Hindlimb muscle (tissue), 1 donor: ENCODE measurements at regions not wholly inside any gene's neighbourhood (a gene's known extent, or its start where the extent isn't known, plus 50 kb on each side); places are given as distances from the start of the nearest gene placed in this dataset.
"Not testable (repeated sequence)": the region's sequence is repeated elsewhere in the genome, so short reads cannot be mapped to it uniquely, and the experiment has no call there.

Source experiments
- DNase-seq: peaks from one replicate; pipeline ENCODE4 v3.0.0-alpha.2; 2013

DNA sequence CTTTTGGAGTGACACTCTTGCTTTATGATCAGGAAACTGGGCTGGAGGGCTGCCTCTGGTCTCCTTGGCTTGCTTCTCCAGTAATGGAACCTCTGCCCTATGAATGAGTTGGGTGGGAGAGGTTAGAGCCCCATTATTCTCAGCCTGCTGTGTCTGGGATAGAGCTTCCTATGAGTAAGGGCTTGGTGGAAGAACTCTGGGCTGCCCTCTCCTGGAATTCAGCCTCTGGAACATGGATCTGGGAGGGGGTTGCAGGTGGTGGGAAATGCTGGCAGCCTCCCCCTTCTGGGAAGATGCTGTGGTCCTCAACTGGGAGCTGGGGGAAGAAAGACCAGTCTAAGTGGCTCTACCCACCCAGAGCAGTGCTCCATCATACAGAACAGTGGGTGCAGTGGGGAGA is 81.8 kb upstream of the SYN3 start:
- no peak for DNase-seq

DNA sequence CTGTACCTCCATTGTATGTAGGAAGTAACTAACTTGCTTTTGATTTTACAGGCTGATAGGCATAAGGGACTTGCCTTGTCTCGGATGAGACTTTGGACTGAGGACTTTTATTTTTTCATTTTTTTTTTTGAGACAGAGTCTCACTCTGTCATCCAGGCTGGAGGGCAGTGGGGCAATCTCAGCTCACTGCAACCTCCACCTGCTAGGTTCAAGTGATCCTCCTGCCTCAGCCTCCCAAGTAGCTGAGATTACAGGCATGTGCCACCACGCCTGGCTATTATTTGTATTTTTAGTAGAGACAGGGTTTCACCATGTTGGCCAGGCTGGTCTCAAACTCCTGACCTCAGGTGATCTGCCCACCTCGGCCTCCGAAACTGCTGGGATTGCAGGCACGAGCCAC is 80.2 kb upstream of the SYN3 start:
- DNase-seq, result not testable (repeated sequence)

DNA sequence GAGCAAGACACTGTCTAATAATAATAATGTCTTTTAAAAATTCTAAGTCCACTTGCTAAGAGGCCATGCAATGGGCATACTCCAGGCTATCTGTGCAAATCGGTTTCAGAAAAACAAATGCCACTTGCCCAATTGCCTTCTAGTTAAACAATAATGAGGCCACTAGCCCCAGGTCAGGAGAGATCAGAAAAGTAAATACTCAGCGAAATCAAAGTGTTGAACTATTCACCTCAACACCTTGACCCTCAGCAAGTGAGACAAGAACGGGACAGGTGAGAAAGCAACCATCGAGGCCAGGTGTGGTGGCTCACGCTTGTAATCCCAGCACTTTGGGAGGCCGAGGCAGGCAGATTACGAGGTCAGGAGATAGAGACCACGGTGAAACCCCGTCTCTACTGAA is 72.3 kb upstream of the SYN3 start:
- DNase-seq, result no peak

GRCh38 chr22:33129621-33130020 is 71.4 kb upstream of the SYN3 start:
- no peak for DNase-seq

DNA sequence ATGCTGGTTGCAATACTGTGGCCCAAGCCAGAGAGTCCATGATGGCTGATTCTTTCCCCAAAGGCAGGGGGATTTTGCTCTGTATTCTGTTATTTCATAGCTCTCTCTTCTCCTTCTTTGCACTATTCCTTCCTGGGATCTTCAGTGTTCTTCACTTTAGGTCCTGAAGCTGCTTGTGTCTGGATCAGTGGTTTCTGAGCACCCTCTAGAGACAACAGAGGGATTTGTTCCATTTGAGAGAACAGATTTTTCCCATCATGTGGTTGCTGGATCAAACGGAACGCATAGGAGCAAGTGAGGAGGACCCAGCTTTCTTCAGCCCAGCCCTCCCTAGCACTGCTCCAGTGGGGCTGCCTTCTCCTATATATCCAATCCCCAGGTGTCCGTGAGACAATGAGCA is 68.7 kb upstream of the SYN3 start:
- DNase-seq, result no peak

- no peak for DNase-seq
These were observed 66.3 kb upstream of the SYN3 start for GRCh38 chr22:33124471-33124870.

GRCh38 chr22:33122439-33122838 is 64.3 kb upstream of the SYN3 start:
- not testable (repeated sequence) for DNase-seq

DNA sequence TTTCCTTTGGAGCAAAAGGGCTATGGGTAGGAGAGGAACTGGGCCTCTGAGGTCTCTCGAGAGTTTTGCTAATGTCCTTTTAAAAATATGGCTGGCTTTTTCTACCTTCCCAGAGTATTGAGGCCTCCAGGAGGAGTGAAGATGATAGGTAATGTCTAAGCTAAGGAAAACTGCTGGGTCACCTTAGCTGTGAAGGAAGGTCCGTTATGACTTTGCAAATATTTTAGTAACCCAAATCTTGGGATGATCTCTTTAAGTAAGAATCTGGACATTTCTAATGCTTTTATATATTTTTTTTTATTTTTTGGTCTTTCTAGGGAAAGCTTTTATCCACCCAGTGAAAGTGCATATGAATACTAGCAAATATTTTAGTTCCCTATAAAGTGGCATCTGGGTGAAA is 60.9 kb upstream of the SYN3 start:
- DNase-seq, result no peak

- DNase-seq, result no peak
These were observed 59.6 kb upstream of the SYN3 start for GRCh38 chr22:33117821-33118220.

DNA sequence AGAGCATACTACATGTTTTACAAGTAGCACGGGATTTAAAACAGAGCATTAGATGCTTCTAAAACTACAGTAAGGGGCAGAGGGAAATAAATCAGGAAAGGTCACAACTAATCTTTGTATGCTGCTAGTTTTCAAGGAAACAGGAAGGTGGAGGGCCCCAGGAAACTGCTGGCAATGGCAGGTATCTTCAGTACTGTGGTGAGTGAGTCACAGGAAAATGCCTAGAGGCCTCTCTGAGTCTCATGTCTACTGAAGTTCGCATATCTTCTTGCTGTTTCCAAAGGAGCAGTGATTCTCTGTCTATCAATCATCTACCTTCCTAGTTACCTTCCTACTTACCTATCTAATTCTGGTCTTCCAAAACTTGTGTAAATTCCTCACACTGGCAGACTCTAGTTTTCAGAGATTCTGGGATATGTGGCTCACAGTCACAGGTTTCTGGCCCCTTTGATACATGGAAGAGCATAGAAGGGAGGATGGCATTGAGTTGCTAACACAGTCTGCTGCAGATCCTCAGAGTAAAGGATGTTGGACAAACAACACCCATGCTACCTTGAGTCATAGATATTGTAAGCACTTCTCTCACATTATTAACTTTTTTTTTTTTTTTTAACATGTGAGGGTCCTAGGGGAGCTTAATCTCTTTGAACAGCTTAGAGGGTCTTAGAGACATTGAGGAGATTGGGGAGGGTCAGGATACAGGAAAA is 58.8 kb upstream of the SYN3 start:
- DNase-seq, result no peak

DNA sequence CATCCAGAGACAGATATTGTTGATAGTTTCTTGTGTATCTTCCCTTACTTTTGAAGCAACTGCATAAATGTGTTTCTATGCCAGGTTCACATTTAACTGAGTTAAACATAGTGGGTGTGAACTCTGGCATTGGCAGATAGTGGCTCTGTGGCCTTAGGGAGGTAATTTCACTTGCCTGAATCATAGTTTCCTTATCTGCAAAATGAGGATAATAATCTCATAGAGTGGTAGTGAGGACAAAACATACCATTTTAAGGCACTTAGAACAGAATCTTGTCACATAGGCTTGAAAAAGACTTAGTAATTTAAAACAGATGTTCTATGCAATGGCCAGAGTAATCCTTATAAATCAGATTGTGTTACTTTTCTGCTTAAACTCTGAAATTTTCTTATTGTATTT is 56.4 kb upstream of the SYN3 start:
- no peak for DNase-seq

- DNase-seq, result no peak
These were observed 54.4 kb upstream of the SYN3 start for GRCh38 chr22:33112580-33112979.

DNA sequence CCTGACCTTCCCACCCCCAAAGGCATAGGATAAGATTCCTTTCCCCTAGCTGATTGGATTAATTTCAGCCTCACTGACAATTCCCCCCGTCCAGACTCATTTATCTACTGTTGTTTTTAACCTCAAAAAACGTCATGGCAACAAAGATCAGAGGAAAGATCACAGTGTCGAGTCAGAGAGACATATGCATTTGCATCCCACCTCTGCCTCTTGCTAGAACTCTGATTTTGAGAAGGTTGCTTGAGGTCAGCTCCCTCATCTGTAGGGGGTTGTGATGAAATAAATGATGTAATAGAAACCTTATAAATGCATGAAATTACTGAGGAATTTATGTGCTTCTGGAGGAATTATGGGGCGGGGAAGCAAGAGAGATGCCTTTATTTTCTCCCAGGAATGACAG is 53.3 kb upstream of the SYN3 start:
- DNase-seq, result no peak

DNA sequence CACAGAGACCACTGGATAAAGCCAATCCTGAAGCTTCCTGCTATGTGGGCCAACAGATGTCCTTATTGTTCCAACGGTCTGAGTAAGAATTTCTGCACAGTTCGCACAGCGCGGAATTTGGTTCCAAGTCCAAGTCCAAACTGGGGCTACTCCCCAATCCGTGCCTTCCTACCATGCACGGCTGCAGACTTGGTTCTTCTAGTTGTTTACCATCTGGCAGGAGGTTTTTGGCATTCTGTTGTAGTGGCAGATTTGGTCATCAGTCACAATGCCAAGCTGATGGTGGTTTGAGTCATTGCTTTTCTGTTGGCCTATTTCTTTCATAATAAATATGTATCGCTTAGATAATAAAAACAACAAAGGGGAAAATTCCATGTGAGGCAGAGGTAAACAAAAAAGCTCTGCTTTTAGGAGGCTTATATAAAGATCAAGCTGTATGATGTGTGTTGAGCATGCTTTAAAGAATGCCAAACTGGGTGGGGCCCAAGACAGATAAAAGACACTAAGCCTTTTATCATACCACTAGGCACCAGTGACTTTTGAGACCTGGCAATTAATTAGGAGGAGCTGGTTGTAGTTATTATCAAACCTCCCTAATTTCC is 52.5 kb upstream of the SYN3 start:
- DNase-seq, result no peak

DNA sequence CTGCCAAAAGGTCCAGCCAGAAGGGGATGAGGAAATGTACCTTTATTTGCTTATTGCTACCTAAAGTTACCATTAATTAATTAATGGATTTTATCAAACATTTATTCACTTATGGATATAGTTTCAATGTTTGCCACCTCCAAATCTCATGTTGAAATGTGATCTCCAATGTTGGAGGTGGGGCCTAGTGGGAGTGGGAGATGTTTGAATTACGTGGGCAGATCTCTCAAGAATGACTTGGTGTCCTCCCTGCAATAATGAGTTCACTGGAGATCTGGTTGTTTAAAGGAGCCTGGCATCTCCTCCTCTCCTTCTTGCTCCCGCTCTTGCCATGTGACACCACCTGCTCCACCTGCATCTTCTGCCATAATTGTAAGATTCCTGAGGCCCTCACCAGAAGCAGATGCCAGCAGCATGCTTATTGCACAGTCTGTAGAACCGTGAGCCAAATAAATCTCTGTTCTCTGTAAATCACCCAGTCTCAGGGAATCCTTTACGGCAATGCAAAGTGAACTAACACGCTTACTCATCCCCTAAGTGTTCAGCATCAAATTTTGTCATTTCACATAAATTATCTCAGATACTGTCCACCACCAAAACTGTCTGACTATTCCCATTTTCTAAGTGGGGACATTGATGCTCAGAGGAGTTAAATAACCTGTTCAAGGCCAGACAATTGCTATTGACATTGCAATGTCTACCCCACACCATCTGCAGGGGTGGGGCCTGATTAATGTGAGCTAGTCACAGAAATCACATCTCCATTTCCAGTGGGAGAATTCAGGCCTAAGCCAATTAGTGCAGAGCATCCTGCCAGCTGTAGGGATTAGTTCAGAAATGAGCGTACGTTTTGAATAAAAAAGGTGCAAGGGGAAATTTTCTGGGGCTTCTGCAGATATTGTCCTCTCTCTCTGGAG is 51.6 kb upstream of the SYN3 start:
- no peak for DNase-seq

DNA sequence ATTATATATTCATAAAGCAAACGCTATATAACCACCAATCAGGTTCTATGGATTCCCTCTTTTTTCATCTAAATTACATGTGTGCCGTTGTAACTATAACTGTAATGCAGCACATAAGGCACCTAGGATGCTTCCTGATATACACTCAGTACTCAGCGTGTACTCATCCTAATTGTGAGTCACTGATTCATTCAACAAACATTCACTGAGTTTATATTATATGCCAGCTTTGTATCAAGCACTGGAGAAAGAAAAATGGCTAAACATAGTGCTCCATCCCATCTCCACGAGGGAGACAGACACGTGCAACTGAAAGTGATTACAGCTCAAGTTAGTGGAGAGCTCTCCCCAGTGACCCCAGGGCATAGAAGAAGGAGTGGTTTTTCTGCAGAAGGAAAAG is 49.9 kb upstream of the SYN3 start:
- no peak for DNase-seq
